Spleen (tissue), 7 donors: ENCODE measurements at regions not wholly inside any gene's neighbourhood (a gene's known extent, or its start where the extent isn't known, plus 50 kb on each side); places are given as distances from the start of the nearest gene placed in this dataset.

Source experiments
- POLR2A ChIP-seq, 3 donors: fragments of 450-650 bp; IDR thresholded peaks; one replicate each; pipeline ENCODE4 v1.5.1; 2017; ENCODE audit warnings: antibody characterized with exemption in 3 of 3, mild to moderate bottlenecking in 1 of 3
- POLR2AphosphoS5 ChIP-seq, 3 donors: sonication (generic); formaldehyde crosslinking; IDR thresholded peaks; one replicate each; pipeline ENCODE4 v1.5.1; 2017; ENCODE audit warnings: antibody characterized with exemption in 3 of 3
- TF ChIP-seq, protein P1 (sequence below), 11 experiments: fragments of 200-600 bp in 7 of 11; fragments of 450-650 bp in 4 of 11; sonication (generic) in 4 of 11; IDR thresholded peaks in 8 of 11; conservative IDR thresholded peaks in 3 of 11; 1 replicate in 7 of 11; 2 replicates in 4 of 11; pipeline versions ENCODE4 v1.4.0 to v1.8.0; 2016 to 2021; ENCODE audit warnings: antibody characterized with exemption in 11 of 11, inconsistent platforms in 4 of 11, mild to moderate bottlenecking in 1 of 11
- donor health status: DM: no; HTN: no; CAD: no; lungs with moderate emphysema.
- donor health status: DM: no; HTN: no; CAD: no.
- donor health status: DM: no; HTN: no; CAD: no.

DNA sequence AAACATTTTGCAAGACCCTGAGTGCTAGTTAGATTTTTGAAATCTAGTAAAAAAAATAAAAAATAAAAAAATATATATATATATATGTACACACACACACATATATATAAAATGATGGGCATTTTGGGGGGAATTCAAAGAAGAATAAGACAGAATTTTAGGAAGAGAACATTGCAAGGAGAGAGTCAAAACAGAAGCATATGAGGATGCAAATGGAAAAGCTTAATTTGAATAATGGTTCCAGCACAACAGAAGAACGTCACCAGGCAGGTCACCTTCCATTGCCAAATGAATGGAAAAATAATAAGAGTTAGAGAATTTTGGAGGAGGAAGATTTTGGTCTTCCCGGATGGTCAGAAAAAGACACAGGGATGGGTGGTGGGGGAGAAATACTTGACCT, 1097.2 kb downstream of the BCL11A start:
- TF ChIP-seq, protein P1, sequence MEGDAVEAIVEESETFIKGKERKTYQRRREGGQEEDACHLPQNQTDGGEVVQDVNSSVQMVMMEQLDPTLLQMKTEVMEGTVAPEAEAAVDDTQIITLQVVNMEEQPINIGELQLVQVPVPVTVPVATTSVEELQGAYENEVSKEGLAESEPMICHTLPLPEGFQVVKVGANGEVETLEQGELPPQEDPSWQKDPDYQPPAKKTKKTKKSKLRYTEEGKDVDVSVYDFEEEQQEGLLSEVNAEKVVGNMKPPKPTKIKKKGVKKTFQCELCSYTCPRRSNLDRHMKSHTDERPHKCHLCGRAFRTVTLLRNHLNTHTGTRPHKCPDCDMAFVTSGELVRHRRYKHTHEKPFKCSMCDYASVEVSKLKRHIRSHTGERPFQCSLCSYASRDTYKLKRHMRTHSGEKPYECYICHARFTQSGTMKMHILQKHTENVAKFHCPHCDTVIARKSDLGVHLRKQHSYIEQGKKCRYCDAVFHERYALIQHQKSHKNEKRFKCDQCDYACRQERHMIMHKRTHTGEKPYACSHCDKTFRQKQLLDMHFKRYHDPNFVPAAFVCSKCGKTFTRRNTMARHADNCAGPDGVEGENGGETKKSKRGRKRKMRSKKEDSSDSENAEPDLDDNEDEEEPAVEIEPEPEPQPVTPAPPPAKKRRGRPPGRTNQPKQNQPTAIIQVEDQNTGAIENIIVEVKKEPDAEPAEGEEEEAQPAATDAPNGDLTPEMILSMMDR (IDR thresholded peaks at IDR 0.05 in 8 of 11, conservative IDR thresholded peaks at IDR 0.05 in 3 of 11) = no peak
- TF ChIP-seq POLR2AphosphoS5 (IDR thresholded peaks at IDR 0.05) (no peak), POLR2A (IDR thresholded peaks at IDR 0.05) (no peak)
